Activated CD8-positive, alpha-beta memory T cell treated with anti-CD3 and anti-CD28 coated beads, Interleukin-2, amount 50 U/mL, for 24 hours (primary cell): ENCODE measurements at regions not wholly inside any gene's neighbourhood (a gene's known extent, or its start where the extent isn't known, plus 50 kb on each side); places are given as distances from the start of the nearest gene placed in this dataset.

ENCODE experiments used
- DNase-seq: peaks from one replicate; pipeline ENCODE4 v3.0.0-alpha.2; 2020; ENCODE audit errors: extremely low read depth

GRCh38 chr11:82676483-82677094 is 57.1 kb downstream of the FAM181B start:
- no peak for DNase-seq

GRCh38 chr11:82675838-82676237 is 57.8 kb downstream of the FAM181B start:
- no peak for DNase-seq

- DNase-seq: no peak
Observed at GRCh38 chr11:82673631-82674030, 60.0 kb downstream of the FAM181B start.

GRCh38 chr11:82671451-82671850 is 62.2 kb downstream of the FAM181B start:
- DNase-seq: no peak

- DNase-seq: no peak
Observed at GRCh38 chr11:82663535-82663934, 70.1 kb downstream of the FAM181B start.

GRCh38 chr11:82653752-82654151 is 79.9 kb downstream of the FAM181B start:
- no peak for DNase-seq

GRCh38 chr11:82639251-82639650 is 94.4 kb downstream of the FAM181B start:
- DNase-seq: no peak

GRCh38 chr11:82636615-82637014 is 97.0 kb downstream of the FAM181B start:
- no peak for DNase-seq

- no peak for DNase-seq
Observed at GRCh38 chr11:82634091-82634490, 99.6 kb downstream of the FAM181B start.

GRCh38 chr11:82631722-82632630 is 101.7 kb downstream of the FAM181B start:
- no peak for DNase-seq

- DNase-seq: no peak
Observed at GRCh38 chr11:82610671-82611070, 123.0 kb downstream of the FAM181B start.

- DNase-seq: no peak
Observed at GRCh38 chr11:82606738-82607137, 126.9 kb downstream of the FAM181B start.

- DNase-seq: no peak
Observed at GRCh38 chr11:82601711-82602110, 132.0 kb downstream of the FAM181B start.

GRCh38 chr11:82599836-82600235 is 133.8 kb downstream of the FAM181B start:
- no peak for DNase-seq

- no peak for DNase-seq
Observed at GRCh38 chr11:82586581-82586980, 147.1 kb downstream of the FAM181B start.

- DNase-seq: no peak
Observed at GRCh38 chr11:82577246-82577645, 156.4 kb downstream of the FAM181B start.

GRCh38 chr11:82560836-82561235 is 172.8 kb downstream of the FAM181B start:
- no peak for DNase-seq

- DNase-seq: no peak
Observed at GRCh38 chr11:82559609-82560008, 174.1 kb downstream of the FAM181B start.

GRCh38 chr11:82557274-82557673 is 176.4 kb downstream of the FAM181B start:
- DNase-seq: no peak

- no peak for DNase-seq
Observed at GRCh38 chr11:82556210-82556609, 177.5 kb downstream of the FAM181B start.

GRCh38 chr11:82546661-82547557 is 186.8 kb downstream of the FAM181B start:
- no peak for DNase-seq

GRCh38 chr11:82539669-82540068 is 194.0 kb downstream of the FAM181B start:
- no peak for DNase-seq
